ENCODE measurements at regions not wholly inside any gene's neighbourhood (a gene's known extent, or its start where the extent isn't known, plus 50 kb on each side); places are given as distances from the start of the nearest gene placed in this dataset.

DNA sequence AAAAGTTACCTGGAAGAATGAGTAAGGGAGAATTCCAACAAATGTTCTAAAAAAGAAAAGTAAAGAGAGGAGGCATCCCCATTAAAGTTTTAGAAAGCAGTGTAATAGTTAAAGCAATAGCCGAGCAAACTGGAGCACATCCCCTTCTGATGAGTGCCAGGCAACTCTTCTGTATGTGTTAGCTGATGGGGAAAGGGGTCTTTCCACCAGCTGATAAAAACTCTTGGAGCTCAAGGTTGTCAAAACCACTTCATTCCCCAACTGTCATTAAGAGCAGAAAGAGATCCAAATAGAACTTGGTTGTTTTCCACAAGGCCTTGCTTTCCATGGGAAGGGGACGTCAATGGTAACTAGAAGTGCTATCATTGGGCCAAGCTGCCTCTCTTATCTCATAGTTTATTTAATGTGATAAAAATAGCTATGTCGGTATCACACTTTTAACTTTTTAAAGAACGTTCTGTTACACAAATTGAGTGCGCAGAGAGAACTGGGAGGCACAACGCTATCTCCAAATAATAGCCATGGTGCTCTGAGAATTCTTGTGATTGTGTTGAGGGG, 116.9 kb downstream of the POLR2M start:
- DNase-seq (ENCODE audit: low spot score), result no peak

DNA sequence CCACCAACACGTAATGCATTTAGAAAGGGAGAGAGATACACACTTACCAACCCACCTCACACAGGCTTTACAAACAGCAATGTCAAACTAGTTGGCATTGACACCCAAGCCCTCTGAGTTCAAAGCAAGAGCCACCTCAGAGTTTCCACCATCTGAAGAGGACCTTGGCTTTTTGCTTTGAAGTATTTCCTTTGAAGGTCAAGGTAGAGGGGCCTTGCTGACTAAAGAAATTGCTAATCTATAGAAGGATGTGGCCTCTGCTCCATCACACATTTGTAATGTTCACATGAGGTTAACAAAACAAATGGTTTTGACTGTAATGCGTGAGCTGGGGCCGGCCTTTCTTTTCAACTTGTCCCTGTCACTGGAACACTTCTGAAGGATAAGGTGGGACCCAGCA, 117.7 kb downstream of the POLR2M start:
- DNase-seq (ENCODE audit: low spot score), result no peak

DNA sequence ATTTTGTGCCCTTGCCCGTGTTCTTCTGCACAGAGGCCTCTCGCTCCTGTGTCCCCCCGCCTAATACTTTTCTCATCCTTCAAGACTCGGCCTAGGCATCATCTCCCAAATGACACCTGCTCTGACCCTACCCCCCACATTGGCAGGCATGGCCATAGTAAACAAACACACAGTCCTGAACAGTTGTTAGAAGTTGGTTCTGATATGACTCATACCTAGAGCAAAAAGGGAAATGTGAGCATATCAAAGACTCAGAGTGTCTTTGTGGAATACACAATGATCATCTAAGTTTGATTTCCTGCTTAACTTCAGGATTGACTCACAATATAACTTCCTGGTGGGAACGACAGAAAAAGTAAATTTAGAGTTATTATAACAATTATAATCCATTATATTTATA, 120.5 kb downstream of the POLR2M start:
- DNase-seq (ENCODE audit: low spot score), result no peak

DNA sequence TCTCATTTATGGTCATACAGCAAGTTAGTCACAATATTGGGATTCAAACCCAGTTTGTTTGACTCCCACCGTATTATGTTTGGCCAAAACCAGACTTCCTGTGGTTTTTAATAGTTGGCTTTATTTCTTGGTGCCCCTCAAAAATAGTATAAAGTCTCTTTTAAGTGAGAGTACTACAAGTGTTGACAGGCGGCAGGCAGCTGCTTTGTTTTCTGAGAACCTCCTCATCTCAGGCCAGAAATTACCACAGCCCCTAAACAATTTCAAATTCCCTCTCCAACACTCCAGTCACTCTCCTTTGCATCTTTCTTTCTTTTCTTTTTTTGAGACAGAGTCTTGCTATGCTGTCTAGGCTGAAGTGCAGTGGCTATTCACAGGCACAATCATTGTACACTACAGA, 121.5 kb downstream of the POLR2M start:
- no peak for DNase-seq (ENCODE audit: low spot score)

DNA sequence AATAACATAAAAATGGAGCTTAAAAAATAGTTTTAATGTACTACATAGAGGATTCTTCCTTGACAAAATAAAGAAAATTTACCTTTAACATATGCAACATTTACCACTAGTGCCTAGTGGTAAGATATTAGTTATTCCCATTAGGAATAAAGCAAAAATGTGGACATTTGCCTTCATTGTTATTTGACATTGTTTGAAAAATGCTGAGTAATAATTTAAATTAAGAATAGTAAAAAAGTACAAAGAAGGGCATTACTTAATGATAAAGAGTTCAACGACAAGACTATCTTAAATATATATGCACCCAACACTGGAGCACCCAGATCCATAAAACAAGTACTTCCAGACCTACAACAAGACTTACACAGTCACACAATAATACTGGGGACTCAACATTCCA, 125.7 kb downstream of the POLR2M start:
- no peak for DNase-seq (ENCODE audit: low spot score)

DNA sequence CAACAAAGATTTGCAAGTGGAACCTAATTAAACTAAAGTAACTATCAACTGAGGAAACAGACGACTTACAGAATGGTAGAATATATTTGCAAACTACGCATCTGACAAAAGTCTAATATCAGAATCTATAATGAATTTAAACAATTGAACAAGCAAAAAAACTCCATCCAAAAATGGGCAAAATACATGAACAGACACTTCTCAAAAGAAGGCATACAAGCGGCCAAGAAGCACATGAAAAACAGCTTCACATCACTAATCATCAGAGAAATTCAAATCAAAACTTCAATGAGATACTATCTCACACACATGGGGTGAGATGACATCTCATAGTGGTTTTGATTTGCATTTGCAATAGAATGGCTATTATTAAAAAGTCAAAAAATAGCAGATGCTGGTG, 128.6 kb downstream of the POLR2M start:
- DNase-seq (ENCODE audit: low spot score), result no peak

DNA sequence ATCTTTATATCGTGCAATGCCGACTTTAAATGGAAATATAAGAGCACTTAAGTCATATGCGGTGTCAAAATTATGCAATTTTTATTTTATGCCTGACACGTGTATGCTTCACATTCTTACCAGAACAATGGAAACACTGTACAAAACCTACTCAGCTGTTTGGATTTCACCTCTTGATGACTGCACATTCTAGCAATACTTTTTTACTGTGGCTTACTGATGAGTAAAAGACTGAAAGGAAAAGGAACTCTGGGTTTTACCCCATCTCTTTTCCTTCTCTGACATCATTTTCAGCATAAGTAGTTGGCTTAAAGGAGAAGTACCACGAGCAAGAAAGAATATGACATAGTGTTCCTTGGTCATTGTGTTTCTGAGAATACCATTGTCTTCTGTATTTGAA, 142.8 kb downstream of the POLR2M start:
- no peak for DNase-seq (ENCODE audit: low spot score)

DNA sequence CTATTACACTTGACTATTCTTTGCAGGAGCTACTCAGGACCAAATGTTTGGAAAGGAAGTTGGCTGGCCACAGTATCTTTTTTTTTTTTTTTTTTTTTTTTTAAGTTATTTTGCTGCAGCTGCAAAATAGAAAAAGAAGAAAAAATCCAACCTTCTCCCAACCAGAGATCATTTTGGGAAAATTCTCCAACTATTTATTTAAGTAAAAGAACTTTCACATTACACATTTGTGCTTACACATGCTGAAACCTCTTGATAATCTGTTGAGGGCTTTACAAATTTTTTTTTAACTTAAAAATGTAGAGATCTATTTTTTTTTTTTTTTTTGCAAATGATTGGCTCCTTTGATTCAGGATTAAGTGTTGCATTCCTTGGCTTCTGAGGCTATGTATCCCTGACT, 148.0 kb downstream of the POLR2M start:
- DNase-seq (ENCODE audit: low spot score), result no peak

DNA sequence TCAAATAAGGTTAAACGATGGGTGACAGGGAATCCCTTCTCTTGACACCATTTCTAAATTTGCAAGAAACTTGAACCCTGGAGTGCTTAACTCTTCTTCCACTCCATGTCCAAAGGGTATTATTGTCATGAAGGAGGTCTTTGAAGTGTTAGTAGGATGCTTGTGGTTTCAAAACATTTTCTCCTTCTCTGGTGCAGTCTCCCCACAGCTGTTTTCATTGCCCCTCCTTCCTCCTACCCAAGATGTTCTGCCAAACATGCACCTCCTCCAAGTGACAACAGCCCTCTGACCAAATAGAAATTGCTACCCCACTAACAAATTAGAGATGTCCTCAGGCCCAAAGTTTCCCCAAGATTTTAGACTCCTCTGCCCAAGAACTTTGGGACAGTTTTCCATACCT, 151.4 kb downstream of the POLR2M start:
- DNase-seq (ENCODE audit: low spot score), result no peak

DNA sequence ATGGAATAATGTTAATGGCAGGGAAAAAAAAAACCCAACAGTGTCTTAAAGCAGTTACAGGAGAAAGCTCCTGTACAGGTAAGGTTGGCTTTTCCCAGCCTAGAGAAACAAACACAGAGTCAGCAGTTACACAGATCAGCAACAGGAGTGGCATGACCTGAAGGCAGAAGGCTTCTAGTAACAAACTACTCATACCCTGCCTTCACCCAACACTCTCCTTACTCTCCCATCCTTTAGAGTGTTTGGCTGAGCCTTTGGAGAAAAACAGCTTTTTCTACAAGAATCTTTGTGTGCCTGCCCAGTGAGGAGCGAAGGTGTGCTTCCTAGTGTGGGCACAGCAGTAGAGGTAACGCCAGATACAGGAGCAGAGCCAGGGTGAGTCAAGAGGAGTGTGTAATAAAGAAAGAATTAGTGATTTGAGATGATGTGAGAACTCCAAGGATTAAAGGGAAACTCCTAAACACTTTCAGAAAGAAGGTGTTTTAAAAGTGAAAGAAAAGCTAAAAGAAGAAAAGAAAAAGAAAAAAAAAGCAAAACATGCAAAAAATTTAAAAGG, 152.7 kb downstream of the POLR2M start:
- no peak for DNase-seq (ENCODE audit: low spot score)

DNA sequence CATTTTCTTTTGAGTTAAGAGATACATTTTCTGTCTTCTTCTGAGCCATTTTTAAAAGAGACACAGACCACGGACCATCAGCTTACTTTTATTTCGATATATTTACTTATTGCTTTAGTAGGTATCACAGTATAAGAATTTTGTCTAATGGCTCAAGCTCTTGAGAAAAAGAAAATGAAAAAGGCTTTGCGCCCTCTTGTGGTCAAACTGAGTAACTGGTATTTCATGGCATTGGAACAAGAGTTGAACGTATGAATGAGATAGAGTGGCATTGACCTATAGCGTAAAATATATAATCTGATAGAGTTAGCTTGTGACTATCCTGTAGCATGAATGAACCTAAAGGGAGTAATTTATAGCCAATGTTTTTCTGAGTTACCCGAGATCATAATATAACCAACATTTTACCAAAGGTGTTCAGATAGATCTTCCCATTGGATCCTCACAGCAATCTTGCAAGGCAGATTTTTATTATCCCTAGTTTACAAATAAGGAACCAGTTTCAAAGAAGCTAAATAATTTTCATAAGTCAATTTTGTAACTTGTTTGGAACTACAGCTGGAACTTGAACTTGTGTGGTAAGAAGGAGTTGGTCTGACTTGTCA, 154.6 kb downstream of the POLR2M start:
- DNase-seq (ENCODE audit: low spot score), result peak; percentile 57

DNA sequence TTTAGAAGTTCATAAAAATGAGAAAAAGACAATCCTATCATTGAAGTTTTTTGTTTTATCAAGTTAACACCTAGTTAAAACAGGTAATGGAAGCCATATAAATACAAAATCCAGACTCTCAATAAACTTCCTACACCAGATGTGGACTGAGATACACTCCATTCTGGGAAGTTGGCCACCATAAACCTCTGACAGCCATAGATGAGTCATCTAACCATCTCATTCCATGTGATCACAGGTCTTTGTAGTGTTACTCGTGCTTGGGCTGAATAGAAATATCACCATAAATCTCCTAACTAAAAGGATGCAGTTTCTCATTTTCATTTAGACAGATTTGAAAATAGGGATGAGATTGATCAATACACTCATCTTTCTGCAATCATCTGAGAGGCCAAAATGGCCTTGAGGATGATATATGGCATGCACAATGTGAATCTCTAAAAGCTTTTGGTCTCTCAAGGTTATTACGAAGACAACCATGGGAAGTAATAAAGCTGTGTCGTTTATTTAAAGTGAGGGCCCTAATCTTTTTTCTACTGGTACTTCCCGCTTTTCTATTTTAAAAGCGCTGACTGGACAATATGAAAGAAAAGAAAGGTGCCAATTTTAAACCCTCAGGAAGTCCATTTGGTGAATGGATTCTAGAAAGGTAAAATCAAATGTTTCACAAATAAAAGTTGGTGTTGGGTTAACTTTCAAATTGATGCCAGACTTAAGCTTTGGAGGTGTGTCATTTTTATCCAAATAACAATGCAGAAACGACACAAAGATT, 155.5 kb downstream of the POLR2M start:
- DNase-seq (ENCODE audit: low spot score), result no peak

DNA sequence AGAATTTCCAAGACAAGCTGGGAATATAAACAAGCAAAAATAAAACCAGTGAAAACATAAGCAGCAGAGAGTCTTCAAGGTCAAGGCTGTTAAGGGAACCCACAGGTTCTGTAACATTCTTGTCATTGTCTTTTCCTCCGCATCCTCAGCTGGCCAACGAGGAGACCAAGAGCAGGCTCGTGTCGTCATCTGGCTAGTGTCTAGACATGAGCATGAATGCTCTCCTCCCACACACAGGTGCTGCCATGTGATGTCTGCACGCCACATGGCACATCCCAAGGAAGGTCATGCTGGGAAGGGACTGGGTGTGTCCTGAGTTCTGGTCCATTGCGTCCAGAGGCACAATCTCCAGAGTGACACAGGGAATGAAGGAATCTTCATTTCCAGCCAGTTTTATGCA, 156.2 kb downstream of the POLR2M start:
- DNase-seq (ENCODE audit: low spot score), result no peak

DNA sequence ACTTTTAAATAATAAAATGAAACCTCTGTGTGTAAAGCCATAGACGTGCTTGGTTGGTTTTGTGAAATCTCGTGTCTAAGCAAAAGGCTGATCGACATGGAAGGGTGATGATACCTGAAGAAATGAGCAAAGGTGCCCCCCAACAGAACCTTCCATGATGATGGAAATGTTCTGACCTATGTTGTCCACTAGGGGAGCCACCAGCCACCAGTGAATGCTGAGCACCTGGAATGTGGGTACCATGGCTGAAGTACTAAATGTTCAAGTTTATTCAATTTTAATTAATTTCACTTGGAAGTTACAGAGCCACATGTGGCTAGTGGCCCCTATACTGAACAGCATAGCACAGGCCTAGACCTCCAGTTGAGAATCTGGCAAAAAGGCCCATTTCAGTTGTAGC, 158.8 kb downstream of the POLR2M start:
- DNase-seq (ENCODE audit: low spot score), result no peak

DNA sequence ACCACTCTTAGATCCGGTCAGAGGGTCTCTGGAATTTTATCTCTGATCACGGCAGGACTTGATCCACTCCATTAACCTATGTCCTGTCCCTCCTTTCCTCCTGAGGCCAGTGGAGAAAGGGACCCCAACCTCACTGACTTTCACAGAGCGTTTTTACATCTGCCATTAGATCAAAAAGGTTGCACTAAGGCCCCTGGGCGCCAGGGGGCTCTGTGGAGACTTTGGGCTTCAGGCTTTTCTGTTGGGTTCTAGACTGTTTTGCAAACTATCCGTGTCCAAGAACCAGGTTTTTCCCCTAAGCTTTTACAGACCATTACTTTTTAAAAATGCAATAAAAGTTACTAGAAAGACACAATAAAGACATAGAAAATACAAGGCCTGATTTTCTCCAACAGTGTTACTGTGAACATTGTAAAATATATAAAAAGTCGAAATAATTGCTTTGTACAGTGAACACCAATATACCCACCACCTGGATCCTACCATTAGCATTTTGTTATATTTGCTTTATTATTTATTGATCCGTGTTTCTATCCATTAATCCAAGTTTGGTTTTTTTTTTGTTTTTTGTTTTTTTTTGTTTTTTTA, 159.7 kb downstream of the POLR2M start:
- peak; percentile 59 for DNase-seq (ENCODE audit: low spot score)

DNA sequence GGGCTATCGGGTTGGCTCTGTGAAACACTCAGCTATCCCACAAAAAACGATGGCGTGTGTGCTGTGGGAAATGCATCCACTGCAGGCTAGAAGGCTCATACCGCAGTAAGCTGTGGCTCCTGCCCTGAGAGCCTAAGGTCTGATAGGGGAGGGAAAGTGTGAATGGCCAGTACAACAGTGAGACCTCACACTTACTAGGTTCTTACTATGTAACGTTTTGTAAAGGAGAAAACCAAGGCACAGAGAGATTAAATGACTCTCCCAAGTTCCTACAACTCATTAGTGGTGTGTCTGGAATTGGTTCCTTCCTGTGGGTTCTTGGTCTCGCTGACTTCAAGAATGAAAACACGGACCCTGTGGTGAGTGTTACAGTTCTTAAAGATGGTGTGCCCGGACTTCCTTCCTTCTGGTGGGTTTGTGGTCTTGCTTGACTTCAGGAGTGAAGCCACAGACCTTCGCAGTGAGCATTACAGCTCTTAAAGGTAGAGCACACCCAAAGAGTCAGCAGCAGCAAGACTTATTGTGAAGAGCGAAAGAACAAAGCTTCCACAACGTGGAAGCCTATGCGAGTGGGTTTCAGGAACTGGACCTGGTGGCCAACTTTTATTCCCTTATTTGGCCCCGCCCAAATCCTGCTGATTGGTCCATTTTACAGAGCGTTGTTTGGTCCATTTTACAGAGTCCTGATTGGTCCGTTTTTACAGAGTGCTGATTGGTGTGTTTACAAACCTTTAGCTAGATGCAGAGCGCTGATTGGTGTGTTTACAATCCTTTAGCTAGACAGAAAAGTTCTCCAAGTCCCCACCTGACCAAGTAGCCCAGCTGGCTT, 161.7 kb downstream of the POLR2M start:
- DNase-seq (ENCODE audit: low spot score), result no peak

DNA sequence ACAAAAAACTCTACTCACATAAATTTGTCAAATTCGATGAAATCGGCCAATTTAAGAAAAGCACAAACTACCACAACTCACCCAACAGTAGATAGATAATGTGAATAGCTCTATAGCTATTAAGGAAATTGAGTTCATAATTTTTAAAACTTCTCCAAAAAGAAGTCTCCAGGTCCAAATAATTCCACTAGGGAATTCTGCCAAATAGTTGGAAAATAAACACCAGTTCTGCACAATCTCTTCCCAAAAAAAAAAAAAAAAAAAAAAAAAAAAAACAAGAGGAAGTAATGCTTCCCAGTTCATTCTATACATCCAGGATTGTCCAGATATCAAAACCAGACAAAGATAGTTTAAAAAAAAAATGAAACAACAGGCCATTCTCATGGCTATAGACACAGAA, 164.2 kb downstream of the POLR2M start:
- no peak for DNase-seq (ENCODE audit: low spot score)

DNA sequence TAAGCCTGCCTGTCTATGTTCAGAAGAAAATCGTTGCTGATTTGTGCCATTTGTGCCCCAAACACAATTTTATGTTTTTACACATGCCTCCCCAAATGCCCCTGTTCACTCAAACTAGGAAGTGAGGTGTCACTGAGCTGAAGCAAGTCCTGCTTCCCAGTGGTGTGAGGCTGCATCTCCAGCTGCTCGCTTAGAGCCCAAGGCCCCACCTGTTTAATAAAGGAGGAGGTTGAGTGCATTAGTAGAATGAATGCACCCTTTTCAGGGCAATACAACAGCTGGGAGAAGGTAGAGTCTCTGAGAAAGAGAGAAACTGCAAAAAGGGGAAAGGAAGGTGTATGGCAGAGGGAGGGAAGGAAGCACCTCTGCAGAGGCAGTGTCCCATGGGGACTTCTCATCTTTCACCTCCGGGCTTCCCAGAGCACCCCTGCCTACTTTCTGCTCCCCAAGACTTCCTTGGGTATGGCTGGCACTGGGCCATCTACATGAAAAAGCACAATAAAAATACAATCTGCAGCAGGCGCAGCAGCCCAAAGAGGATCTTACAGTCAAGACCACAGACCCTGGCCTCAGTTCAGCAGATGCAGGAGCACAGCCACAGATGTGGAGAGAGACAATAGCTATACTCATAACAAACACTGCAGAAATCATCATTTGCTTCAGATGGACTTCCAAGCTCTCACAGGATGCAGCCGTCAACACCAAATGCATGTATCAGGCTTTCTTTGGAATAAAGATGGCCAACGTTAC, 165.9 kb downstream of the POLR2M start:
- no peak for DNase-seq (ENCODE audit: low spot score)

DNA sequence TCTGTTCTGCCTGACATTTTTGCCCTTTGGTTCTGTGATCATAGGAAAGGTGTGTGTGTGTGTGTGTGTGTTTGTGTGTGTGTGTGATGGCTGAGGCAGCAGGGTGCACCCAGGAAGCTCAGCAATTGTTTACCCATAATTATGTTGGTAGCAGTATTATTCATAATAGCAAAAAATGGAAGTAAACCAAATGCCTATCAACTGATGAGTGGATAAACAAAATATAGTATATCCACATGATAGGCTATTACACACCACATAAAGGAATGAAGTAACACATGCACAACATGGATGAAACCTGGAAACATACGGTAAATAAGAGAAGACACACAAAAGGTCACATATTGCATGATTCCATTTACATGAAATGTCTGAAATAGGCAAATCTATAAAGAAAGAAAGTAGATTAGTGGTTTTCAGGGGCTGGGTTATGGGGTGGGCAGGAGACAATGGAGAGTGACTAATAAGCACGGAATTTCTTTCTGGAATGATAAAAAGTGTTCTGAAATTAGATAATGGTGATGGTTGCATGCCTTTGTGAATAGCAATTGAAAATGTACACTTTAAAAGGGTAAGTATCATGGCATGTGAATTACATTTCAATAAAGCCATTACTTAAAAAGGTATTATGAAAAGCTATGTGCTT, 167.2 kb downstream of the POLR2M start:
- DNase-seq (ENCODE audit: low spot score), result no peak

DNA sequence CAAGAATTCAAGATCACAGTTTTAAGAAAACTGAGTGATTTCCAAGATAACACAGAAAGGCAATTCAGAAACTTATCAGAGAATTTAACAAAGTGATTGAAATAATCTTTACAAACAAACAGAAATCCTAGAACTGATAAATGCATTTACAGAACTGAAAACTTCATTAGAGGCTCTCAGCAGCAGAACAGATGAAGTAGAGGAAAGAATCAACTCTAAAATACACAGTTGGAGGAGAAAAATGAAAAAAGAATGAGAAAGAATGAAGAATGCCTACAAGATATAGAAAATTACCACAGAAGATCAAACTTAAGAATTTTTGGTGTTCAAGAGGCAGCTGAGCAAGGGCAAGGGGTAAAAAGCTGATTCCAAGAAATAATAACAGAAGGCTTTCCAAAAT, 168.8 kb downstream of the POLR2M start:
- DNase-seq (ENCODE audit: low spot score), result no peak

Data from SK-N-DZ (cell line).